HG02884 (cell line): ENCODE measurements at regions not wholly inside any gene's neighbourhood (a gene's known extent, or its start where the extent isn't known, plus 50 kb on each side); places are given as distances from the start of the nearest gene placed in this dataset.

Experiments
- ATAC-seq: cut with Tn5 transposase; IDR thresholded peaks from one replicate; pipeline ENCODE4 v1.9.1; 2021; ENCODE audit warnings: mild to moderate bottlenecking, moderate library complexity; ENCODE audit not compliant: unreplicated experiment

- ATAC-seq: no peak
Observed at GRCh38 chr5:161134956-161135355, 282.9 kb upstream of the ATP10B start.

- ATAC-seq: no peak
Observed at GRCh38 chr5:161134083-161134482, 282.1 kb upstream of the ATP10B start.

GRCh38 chr5:161115941-161116340 is 263.9 kb upstream of the ATP10B start:
- ATAC-seq: no peak

GRCh38 chr5:161112371-161112770 is 260.4 kb upstream of the ATP10B start:
- no peak for ATAC-seq

- no peak for ATAC-seq
Observed at GRCh38 chr5:161105525-161105924, 253.5 kb upstream of the ATP10B start.

DNA sequence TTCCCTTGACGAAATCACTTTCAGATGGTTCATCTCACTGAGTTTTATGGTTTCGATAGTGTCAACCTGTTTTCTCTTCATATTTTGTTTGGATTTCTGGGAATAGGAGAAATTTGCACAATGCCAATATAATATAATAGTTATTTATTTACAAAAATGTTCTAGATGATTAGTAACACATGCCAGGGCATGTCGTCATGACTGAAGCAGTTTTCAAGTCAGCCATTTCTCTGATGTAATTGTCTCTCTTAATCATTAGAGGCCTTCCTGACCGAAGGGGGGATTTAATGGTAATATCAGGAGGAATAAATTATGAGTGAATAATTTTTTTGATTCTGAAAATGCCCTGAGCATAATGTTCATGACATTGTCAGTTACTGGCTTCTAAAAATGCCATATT is 246.5 kb upstream of the ATP10B start:
- ATAC-seq: no peak

DNA sequence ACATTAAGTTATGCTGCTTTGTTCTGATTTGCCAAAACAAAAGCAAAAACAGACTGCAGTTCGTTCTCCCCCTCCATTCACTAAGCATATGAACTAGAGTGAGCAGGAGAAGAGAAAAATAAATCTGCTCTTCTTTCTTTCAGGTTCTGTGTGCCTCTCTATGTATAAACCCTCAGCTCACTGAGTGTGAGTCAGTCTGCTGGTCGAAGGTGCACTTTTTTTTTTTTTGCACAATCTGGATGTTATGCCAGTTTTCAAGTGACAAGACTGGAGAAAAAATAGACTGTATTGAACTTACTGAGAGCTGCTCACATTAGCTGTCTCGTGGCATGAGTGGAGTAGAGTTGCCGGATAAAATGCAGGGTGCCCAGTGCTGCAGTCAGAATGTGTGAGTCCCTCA is 244.6 kb upstream of the ATP10B start:
- ATAC-seq: no peak

DNA sequence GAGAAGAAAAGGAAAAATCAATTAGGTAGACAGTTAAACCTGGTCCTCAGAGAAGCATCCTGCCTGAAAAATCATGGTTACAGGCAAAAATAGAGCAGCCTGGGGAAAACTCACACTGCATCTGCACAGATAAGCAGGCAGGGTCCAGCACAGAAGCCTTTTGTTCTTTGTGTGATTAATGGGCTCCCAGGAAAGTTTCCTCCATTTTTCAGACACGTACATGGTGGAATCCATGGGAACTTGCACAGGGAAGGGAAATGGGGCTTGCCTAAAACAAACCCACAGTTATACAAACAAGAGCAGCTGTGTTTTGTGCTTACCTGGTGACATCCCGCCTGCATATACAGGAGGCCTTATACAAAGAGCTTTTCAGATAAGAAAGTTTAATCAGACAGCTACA is 243.9 kb upstream of the ATP10B start:
- no peak for ATAC-seq

GRCh38 chr5:161094411-161094810 is 242.4 kb upstream of the ATP10B start:
- no peak for ATAC-seq

- ATAC-seq: no peak
Observed at GRCh38 chr5:161093100-161093499, 241.1 kb upstream of the ATP10B start.

- ATAC-seq: no peak
Observed at GRCh38 chr5:161089569-161089968, 237.6 kb upstream of the ATP10B start.

- no peak for ATAC-seq
Observed at GRCh38 chr5:161086461-161086860, 234.4 kb upstream of the ATP10B start.

- ATAC-seq: no peak
Observed at GRCh38 chr5:161085056-161085455, 233.0 kb upstream of the ATP10B start.

- no peak for ATAC-seq
Observed at GRCh38 chr5:161084115-161084514, 232.1 kb upstream of the ATP10B start.

- ATAC-seq: no peak
Observed at GRCh38 chr5:161078793-161079192, 226.8 kb upstream of the ATP10B start.

DNA sequence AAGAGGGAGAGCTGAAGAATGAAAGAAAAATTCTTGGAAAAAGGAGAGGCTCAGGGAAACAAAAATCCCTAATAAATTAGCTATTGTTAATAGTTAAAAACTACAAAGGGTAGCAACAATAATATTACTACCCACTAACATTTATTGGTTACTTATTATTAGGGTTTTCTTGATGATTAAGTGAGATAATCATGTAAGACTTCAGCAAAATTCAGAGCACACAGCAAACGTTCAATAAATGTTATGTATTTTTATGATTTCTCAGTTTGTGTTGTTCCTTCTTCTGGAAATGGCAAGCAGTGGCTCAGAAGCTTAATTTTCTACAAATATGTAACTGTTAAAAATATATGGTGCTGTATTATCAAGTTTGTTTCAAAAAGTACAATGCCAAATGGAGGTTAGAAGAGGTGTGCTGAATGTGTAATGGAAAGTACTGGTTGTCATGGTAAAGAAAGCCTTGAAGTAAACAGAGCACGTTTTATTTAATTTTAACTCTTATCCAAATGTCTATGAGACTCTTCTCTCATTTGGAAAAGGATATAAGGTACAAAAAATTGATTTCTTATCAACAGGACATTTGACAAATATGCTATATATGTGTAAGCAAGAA is 226.0 kb upstream of the ATP10B start:
- ATAC-seq: no peak

- ATAC-seq: no peak
Observed at GRCh38 chr5:161077496-161077895, 225.5 kb upstream of the ATP10B start.

GRCh38 chr5:161064781-161065180 is 212.8 kb upstream of the ATP10B start:
- no peak for ATAC-seq

DNA sequence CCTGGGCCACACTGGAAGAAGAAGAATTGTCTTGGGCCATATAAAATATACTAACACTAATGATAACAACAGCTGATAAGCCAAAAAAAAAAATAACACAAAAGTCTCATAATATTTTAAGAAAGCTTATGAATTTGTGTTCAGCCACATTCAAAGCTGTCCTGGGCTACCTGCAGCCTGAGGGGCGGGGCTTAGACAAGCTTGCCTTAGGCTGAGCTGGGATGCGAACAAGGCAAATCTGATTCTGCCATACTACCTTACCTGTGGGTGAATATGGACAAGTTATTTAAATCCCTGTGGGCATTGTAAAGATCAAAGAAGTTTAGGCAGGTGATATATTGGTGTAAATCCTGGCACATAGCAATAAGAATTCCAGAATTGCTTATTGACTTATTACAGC is 212.3 kb upstream of the ATP10B start:
- no peak for ATAC-seq

GRCh38 chr5:161058781-161059180 is 206.8 kb upstream of the ATP10B start:
- no peak for ATAC-seq

GRCh38 chr5:161051920-161052500 is 200.0 kb upstream of the ATP10B start:
- no peak for ATAC-seq

GRCh38 chr5:161047024-161047423 is 195.0 kb upstream of the ATP10B start:
- no peak for ATAC-seq

DNA sequence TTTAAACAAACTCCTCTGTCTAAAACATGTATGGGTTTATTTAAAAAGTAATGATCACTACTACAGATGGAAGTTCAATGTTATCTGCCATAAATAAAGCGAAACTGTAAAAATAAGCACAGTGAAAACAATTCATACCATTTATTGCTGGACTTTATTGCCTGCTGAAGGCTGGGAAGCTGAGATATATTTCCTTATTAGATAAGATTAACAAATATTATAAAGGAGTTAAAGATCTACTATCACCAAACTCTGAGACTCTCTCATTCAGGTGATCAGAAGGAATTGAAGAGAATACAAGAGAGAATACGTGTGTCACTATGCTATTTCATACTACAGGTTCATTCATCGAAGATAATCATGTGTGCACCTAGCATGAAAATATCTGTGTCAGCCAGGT is 190.9 kb upstream of the ATP10B start:
- ATAC-seq: no peak
